ENCODE measurements at regions not wholly inside any gene's neighbourhood (a gene's known extent, or its start where the extent isn't known, plus 50 kb on each side); places are given as distances from the start of the nearest gene placed in this dataset.

DNA sequence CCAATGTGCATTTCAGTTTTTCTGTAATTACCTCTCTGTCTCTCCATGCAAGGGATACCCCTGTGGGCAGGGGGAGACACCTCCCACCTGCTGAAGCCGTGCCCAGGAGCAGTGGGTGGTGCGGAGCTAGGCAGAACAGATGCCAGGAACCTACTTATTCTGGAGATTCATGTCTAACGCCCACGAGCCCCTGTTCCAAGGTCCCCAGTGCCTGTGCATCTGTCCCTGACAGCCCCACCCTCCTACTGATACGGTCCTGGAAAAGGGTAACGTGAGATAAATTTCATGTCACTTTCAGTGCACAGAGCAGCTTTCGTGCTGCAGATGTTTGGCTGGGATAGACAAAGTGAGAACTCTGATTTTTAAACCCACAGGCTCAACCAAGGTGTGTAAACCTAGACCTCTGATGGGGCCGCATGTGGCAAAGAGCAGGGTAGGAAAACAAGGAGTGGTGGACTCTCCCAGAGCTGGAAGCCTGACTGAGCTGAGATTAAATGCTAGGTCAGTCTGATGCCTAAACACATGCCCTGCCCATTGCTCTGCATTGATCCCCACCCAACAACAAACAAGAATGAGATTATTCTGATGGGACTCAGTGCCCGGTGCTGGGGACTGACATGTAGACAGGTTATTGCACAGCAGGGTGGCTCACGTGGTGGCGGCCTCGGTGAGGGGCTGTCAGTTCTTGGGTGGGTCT, 123.6 kb upstream of the GDF10 start:
- Histone ChIP-seq H3K4me3 (ENCODE audit: low read depth in 1 of 2, low read length in 2 of 2) (no peak overlapping the region), H3K27me3 (ENCODE audit: control insufficient read depth in 1 of 2, insufficient read depth in 2 of 2, low read length in 2 of 2) (no peaks in the 10 kb centered on the region), H3K9ac (ENCODE audit: low read length) (no peak overlapping the region), H3K4me1 (ENCODE audit: insufficient read depth, low read length) (no peaks in the 10 kb centered on the region), H3K36me3 (ENCODE audit: insufficient read depth, low read length) (no peaks in the 10 kb centered on the region), H3K27ac (ENCODE audit: low read depth, low read length) (no peak overlapping the region), H3K9me3 (ENCODE audit: low read length) (no peaks in the 10 kb centered on the region)

DNA sequence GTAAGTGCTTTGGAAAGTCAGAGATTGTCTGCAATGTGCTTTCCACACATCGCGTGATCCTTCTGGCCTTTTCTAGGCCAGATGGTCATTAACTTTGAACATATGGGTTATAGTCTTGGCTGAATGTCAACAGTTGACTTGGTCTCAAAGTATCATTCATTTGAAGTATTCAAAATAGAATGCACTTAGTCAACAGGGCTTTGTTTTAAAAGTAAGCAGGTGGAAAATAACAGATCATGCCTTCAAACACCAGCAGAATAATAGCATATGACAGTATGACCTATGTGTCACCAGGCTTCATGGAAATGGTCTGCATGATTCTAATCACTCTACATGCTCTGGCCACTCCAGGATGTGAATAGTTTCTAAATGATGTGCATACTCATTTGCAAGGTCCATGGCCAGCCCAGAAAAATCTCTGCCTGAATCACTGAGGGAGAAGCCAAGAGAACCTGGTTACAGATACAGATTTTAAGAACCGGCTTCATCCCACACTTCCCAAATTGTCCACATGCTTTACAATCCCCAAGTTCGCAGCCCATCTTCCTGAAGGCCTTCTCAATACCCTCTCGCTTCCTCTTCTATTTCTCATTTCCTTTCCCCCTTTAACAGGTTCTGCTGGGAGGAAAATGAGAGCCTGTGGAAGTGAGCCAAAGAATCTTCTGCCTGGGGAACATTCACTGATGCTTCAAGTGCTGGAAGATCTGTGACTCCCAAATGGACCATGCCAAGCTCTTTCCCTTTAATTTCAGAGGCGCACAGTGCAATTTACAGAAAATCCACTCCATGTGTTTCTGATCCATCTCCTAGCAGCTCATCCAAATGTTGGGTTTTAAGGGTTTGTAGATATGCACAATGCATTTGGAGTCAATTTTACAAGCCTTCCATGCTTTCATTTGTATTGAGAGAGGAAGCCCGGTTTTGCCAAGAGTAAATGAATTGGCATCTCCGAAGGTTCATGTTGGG, 122.8 kb upstream of the GDF10 start:
- Histone ChIP-seq H3K4me3 (ENCODE audit: low read depth in 1 of 2, low read length in 2 of 2) (no peak overlapping the region), H3K27me3 (ENCODE audit: control insufficient read depth in 1 of 2, insufficient read depth in 2 of 2, low read length in 2 of 2) (no peaks in the 10 kb centered on the region), H3K9me3 (ENCODE audit: low read length) (no peaks in the 10 kb centered on the region), H3K9ac (ENCODE audit: low read length) (no peak overlapping the region), H3K4me1 (ENCODE audit: insufficient read depth, low read length) (peaks cover 1% of the 10 kb centered on the region), H3K36me3 (ENCODE audit: insufficient read depth, low read length) (no peaks in the 10 kb centered on the region), H3K27ac (ENCODE audit: low read depth, low read length) (no peak overlapping the region)

DNA sequence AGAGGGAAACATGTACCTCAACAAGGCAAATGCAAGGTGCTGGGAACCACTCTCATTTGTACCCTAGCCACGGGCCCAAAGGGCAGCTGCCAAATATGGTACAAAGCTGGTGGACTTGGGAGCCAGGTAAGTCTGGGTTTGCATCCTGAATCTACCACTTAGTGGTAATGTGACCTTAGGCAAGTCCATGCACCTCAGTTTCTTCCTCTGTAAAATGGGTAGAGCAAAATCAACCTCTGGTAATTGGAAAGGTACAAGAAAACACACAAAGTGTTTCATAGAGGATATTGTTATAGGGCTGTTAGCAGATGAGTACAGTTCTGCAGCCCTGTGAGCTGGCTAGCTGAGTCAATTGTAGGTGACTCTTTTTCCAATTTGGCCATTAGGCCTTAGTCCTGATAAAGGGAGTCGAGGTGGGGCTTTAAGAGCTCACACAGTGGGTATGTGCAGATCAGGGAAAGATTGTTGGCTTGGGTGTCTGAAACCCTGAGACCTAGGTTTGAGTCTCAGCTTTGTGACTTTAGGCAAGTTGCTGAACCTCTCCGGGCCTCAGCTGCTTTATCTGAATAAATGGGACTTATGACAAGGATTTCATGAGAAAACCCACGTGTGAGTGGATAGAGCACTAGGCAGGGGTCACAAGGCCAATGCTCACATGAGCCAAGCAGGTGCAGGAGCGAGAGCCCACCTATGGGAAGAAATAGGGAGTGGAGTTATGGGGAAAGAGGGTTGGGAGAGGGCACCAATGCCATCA, 121.3 kb upstream of the GDF10 start:
- H3K27me3 ChIP-seq (ENCODE audit: control insufficient read depth in 1 of 2, insufficient read depth in 2 of 2, low read length in 2 of 2), result no peaks in the 10 kb centered on the region

DNA sequence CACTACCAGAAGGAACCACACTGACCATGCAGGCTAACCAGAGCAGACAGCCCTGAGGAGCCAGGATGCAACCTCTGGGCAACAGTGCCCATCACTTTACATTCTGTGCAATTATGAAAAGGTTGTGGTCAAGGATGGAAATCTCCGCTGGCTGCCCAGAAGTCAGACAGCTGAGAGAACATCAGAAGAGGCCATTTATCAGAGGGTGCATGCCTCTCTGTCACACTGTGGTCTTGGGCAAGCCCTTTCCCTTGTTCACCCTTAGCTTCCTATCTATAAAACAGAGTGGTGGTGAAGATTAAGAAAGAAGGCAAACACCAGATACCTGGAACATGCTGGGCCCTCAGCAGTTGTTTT, 120.7 kb upstream of the GDF10 start:
- Histone ChIP-seq H3K9me3 (ENCODE audit: low read length) (no peaks in the 10 kb centered on the region), H3K4me3 (ENCODE audit: low read depth in 1 of 2, low read length in 2 of 2) (no peak overlapping the region), H3K27ac (ENCODE audit: low read depth, low read length) (no peak overlapping the region), H3K9ac (ENCODE audit: low read length) (no peak overlapping the region), H3K4me1 (ENCODE audit: insufficient read depth, low read length) (peaks cover 13% of the 10 kb centered on the region), H3K27me3 (ENCODE audit: control insufficient read depth in 1 of 2, insufficient read depth in 2 of 2, low read length in 2 of 2) (no peaks in the 10 kb centered on the region), H3K36me3 (ENCODE audit: insufficient read depth, low read length) (no peaks in the 10 kb centered on the region)

More for the DNA sequence above, 121.3 kb upstream of the GDF10 start:
- Histone ChIP-seq H3K4me3 (ENCODE audit: low read depth in 1 of 2, low read length in 2 of 2) (no peak overlapping the region), H3K27ac (ENCODE audit: low read depth, low read length) (no peak overlapping the region), H3K9ac (ENCODE audit: low read length) (no peak overlapping the region), H3K36me3 (ENCODE audit: insufficient read depth, low read length) (no peaks in the 10 kb centered on the region), H3K4me1 (ENCODE audit: insufficient read depth, low read length) (peaks cover 13% of the 10 kb centered on the region), H3K9me3 (ENCODE audit: low read length) (no peaks in the 10 kb centered on the region)

DNA sequence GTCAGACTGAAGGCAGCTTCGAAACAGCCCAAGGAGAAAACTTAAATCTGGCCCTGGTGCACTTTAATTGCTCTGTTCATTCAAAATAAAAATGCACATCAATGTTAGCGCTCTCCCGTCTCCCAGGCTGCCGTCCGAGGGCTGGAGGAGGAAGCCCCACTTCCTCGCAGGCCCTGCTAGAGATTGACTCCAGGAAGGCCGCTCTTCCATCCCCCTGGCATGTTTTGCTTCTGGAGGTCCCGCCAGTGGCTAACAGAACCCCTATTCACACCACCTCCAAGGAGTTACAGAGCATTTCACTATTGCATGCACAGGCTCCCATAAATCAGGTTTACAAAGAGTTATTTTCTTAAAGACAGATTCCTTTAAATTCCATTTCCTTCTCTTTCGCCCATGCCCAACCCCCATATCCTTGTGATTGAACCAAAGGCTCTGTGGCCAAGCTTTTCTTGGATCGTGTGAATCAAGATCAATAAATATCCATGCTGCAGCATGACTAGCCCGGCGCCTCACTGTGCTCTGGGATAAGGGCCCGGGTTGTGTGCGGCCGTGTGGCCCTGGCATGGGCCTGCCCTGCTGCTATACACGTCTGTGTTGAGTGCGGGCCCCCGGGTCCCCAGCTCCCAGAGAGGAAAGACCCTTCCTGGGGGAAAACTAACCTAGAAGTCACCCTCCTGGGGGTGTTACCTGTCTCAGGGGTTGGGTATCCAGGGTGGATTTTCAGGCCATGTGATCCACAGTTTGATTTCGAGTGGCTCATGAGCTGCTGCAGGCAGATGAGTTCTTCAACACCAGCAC, 118.7 kb upstream of the GDF10 start:
- H3K4me3 ChIP-seq (ENCODE audit: low read depth in 1 of 2, low read length in 2 of 2), result no peak overlapping the region
- no peaks in the 10 kb centered on the region for H3K36me3 ChIP-seq (ENCODE audit: insufficient read depth, low read length)
- H3K9ac ChIP-seq (ENCODE audit: low read length), result no peak overlapping the region
- no peaks in the 10 kb centered on the region for H3K9me3 ChIP-seq (ENCODE audit: low read length)
- no peak overlapping the region for H3K27ac ChIP-seq (ENCODE audit: low read depth, low read length)
- peaks cover 13% of the 10 kb centered on the region for H3K4me1 ChIP-seq (ENCODE audit: insufficient read depth, low read length)
- H3K27me3 ChIP-seq (ENCODE audit: control insufficient read depth in 1 of 2, insufficient read depth in 2 of 2, low read length in 2 of 2), result no peaks in the 10 kb centered on the region

DNA sequence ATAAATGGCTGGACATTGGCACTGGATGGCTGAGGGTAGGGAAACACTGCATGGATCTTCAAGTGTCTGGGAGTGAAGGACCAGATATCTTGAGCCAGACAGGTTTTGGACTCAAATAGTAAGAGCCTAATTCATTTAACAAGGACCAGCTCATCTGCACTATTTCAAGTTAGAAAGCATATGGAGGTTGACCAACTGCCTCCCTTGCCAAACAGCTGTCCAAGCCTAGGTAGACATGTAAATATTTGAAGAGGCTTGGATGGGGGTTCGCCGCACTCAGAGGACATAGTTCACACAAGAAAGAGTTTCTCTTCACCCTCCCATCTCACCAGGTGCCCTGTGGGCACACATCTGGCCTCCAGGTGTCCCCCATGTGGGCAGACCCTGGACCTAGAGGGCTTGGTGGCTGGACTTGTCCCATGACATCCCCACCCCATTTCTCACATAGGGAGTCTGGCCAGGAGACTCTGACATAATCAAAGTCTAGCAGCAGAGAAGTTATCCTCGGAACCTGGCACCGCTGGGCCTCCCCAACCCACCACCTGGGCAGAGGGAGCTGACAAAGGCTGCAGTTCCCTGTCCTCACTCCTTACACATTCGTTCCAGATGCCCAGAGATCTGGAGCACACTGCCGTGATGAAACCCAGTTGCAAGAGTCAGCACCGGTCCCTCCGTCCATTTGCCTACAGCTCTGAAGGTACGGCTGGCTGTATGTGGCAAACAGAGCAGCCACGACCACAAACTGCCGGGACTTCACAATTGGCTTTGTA, 116.9 kb upstream of the GDF10 start:
- H3K9ac ChIP-seq (ENCODE audit: low read length), result no peak overlapping the region
- no peaks in the 10 kb centered on the region for H3K9me3 ChIP-seq (ENCODE audit: low read length)
- H3K27ac ChIP-seq (ENCODE audit: low read depth, low read length), result no peak overlapping the region
- H3K4me3 ChIP-seq (ENCODE audit: low read depth in 1 of 2, low read length in 2 of 2), result no peak overlapping the region
- H3K4me1 ChIP-seq (ENCODE audit: insufficient read depth, low read length), result peaks cover 13% of the 10 kb centered on the region
- H3K36me3 ChIP-seq (ENCODE audit: insufficient read depth, low read length), result no peaks in the 10 kb centered on the region
- no peaks in the 10 kb centered on the region for H3K27me3 ChIP-seq (ENCODE audit: control insufficient read depth in 1 of 2, insufficient read depth in 2 of 2, low read length in 2 of 2)

DNA sequence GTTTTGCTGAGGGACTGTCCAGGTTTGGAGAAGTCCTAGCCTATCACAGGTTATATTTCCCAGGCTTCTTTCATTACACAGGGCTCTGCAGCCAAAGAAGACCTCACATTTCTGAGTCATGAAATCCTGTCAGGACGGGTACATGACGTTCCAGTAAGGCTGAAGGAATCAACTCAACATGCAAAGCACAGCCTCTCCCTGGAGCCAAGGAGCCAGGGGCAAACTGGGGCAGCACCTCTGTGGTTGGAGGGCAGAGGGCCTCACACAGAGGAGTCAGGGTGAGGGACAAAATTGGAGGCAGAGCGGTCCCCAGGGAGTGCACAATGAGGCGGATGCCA, 116.3 kb upstream of the GDF10 start:
- H3K27me3 ChIP-seq (ENCODE audit: control insufficient read depth in 1 of 2, insufficient read depth in 2 of 2, low read length in 2 of 2), result no peaks in the 10 kb centered on the region
- no peak overlapping the region for H3K27ac ChIP-seq (ENCODE audit: low read depth, low read length)
- H3K9ac ChIP-seq (ENCODE audit: low read length), result no peak overlapping the region
- peaks cover 13% of the 10 kb centered on the region for H3K4me1 ChIP-seq (ENCODE audit: insufficient read depth, low read length)
- H3K9me3 ChIP-seq (ENCODE audit: low read length), result no peaks in the 10 kb centered on the region
- H3K4me3 ChIP-seq (ENCODE audit: low read depth in 1 of 2, low read length in 2 of 2), result no peak overlapping the region
- H3K36me3 ChIP-seq (ENCODE audit: insufficient read depth, low read length), result no peaks in the 10 kb centered on the region

DNA sequence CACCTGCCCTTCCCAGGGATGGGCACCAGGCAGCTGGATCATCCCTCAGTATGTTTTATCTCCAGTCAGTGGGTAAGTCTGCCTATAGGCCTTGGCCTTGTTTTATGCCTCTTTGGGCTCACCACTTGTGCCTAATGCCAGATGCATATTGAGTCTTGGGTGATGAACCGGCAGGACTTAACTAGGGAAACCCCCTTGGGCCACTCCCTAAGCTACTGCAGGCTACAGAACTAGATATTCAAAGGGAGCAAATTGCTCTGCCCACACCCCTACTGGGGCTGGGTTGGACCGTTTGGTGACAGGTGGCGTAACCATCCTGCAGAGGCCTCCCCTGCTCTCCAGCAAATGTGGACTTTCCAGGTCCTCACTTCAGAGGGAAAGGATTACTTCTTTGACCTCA, 115.7 kb upstream of the GDF10 start:
- Histone ChIP-seq H3K36me3 (ENCODE audit: insufficient read depth, low read length) (no peaks in the 10 kb centered on the region), H3K27ac (ENCODE audit: low read depth, low read length) (no peak overlapping the region), H3K4me1 (ENCODE audit: insufficient read depth, low read length) (peaks cover 13% of the 10 kb centered on the region), H3K9me3 (ENCODE audit: low read length) (no peaks in the 10 kb centered on the region), H3K4me3 (ENCODE audit: low read depth in 1 of 2, low read length in 2 of 2) (no peak overlapping the region), H3K27me3 (ENCODE audit: control insufficient read depth in 1 of 2, insufficient read depth in 2 of 2, low read length in 2 of 2) (no peaks in the 10 kb centered on the region), H3K9ac (ENCODE audit: low read length) (no peak overlapping the region)

DNA sequence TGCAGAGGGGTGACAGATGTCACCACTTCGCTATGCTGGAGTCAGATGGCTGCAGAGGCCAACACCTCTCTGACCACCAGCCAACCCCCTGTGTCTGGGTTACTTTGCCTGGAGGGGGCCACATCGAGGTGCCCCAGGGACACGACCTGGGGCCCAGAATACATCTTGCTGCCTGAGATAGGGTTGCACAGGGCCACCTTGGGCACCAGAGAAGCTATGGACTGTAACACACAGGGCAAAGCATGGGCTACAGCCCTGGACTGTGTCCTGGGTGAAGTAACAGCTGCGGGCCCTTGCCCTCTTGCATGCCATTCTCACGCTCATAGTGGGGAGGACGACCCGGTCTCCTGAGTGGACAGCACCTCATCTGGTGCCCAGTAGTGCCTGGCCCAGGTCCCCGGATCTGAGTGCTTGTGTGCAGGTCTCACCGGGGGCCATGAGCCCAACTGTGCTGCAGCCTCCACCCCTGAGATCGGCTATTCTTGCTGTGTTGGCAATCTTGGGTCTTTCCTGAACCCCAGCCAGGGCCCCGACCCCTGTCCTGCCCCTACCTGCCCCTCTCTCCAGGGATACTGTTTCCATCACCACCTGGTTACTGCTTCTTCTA, 115.2 kb upstream of the GDF10 start:
- no peak overlapping the region for H3K9ac ChIP-seq (ENCODE audit: low read length)
- no peaks in the 10 kb centered on the region for H3K27me3 ChIP-seq (ENCODE audit: control insufficient read depth in 1 of 2, insufficient read depth in 2 of 2, low read length in 2 of 2)
- no peaks in the 10 kb centered on the region for H3K9me3 ChIP-seq (ENCODE audit: low read length)

DNA sequence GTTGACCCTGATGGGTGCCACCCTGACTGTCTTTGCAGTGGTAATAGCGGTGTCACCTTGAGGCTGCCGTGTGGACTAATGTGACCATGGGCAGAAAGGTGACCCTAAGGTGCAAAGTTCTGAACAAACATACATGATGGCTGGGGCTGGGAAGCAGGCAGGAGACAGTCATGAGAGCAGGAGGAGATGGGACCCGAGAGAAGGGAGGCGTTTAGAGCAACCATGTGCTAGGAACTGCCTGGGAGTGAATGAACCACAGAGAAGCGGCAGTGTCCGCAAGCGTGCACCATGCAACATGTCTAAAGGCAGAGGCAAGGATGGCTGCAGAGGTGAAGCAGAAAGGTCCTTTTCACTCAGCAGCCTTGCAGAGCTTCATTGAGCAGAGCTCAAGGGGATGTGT, 113.1 kb upstream of the GDF10 start:
- H3K9ac ChIP-seq (ENCODE audit: low read length), result no peak overlapping the region
- H3K36me3 ChIP-seq (ENCODE audit: insufficient read depth, low read length), result no peaks in the 10 kb centered on the region
- peaks cover 13% of the 10 kb centered on the region for H3K4me1 ChIP-seq (ENCODE audit: insufficient read depth, low read length)
- no peak overlapping the region for H3K27ac ChIP-seq (ENCODE audit: low read depth, low read length)
- H3K4me3 ChIP-seq (ENCODE audit: low read depth in 1 of 2, low read length in 2 of 2), result no peak overlapping the region
- no peaks in the 10 kb centered on the region for H3K27me3 ChIP-seq (ENCODE audit: control insufficient read depth in 1 of 2, insufficient read depth in 2 of 2, low read length in 2 of 2)
- no peaks in the 10 kb centered on the region for H3K9me3 ChIP-seq (ENCODE audit: low read length)

More for the DNA sequence above, 115.2 kb upstream of the GDF10 start:
- H3K4me1 ChIP-seq (ENCODE audit: insufficient read depth, low read length), result peaks cover 13% of the 10 kb centered on the region
- no peaks in the 10 kb centered on the region for H3K36me3 ChIP-seq (ENCODE audit: insufficient read depth, low read length)
- no peak overlapping the region for H3K27ac ChIP-seq (ENCODE audit: low read depth, low read length)
- no peak overlapping the region for H3K4me3 ChIP-seq (ENCODE audit: low read depth in 1 of 2, low read length in 2 of 2)
